SK-N-SH (cell line): ENCODE measurements at regions not wholly inside any gene's neighbourhood (a gene's known extent, or its start where the extent isn't known, plus 50 kb on each side); places are given as distances from the start of the nearest gene placed in this dataset.

Source experiments
- CTCF ChIA-PET: fragments of 300-600, 350-600 bp; formaldehyde crosslinking; extraction: SDS; loops from one replicate; lab custom pipeline; 2021; lab: Yijun Ruan, JAX
- POLR2A ChIA-PET: fragments of 350-600 bp; sonication (Branson Sonifier 250); formaldehyde crosslinking; extraction: SDS; loops from one replicate; lab custom pipeline; 2020; ENCODE audit warnings: antibody characterized with exemption, inconsistent platforms; lab: Yijun Ruan, JAX
- DNase-seq: peaks from one replicate; pipeline ENCODE4 v3.0.0; 2012
- H2AFZ ChIP-seq: fragments of 200-600 bp; sonication (generic); 2 replicates; pipeline ENCODE4 v1.8.1; 2016; ENCODE audit warnings: antibody characterized with exemption, mild to moderate bottlenecking, low read depth
- H3F3A ChIP-seq: fragments of 200-600 bp; sonication (generic); replicated peaks from 2 replicates; pipeline ENCODE3; 2016; ENCODE audit warnings: antibody characterized with exemption, mild to moderate bottlenecking; ENCODE audit not compliant: insufficient read depth
- H3K27ac ChIP-seq, 2 experiments: fragments of 200-500 bp in 1 of 2; fragments of 200-600 bp in 1 of 2; sonication (Bioruptor generic) in 1 of 2; sonication (generic), shearing (Covaris generic) in 1 of 2; 2 replicates each; pipeline versions ENCODE4 v1.5.1 to v1.6.1; 2014 to 2016; ENCODE audit warnings: low read depth in 2 of 2, inconsistent platforms in 1 of 2, low read length in 1 of 2, mild to moderate bottlenecking in 1 of 2, mixed read lengths in 1 of 2
- H3K27me3 ChIP-seq: fragments of 200-600 bp; sonication (generic), shearing (Covaris generic); 2 replicates; pipeline ENCODE4 v1.6.1; 2016; ENCODE audit warnings: mixed run types; ENCODE audit not compliant: insufficient read depth
- H3K36me3 ChIP-seq, 2 experiments: fragments of 200-500 bp in 1 of 2; fragments of 200-600 bp in 1 of 2; sonication (Bioruptor generic) in 1 of 2; sonication (generic) in 1 of 2; replicated peaks in 1 of 2; 2 replicates each; pipeline versions ENCODE3 to v1.5.1; 2014 to 2016; ENCODE audit warnings: low read length in 1 of 2, mild to moderate bottlenecking in 1 of 2; ENCODE audit not compliant: insufficient read depth in 2 of 2, control insufficient read depth in 1 of 2
- H3K4me1 ChIP-seq, 2 experiments: fragments of 200-500 bp in 1 of 2; fragments of 200-600 bp in 1 of 2; sonication (Bioruptor generic) in 1 of 2; sonication (generic), shearing (Covaris generic) in 1 of 2; 2 replicates each; pipeline versions ENCODE4 v1.5.1 to v1.6.1; 2014 to 2016; ENCODE audit warnings: low read depth in 1 of 2, low read length in 1 of 2, mixed run types in 1 of 2; ENCODE audit not compliant: insufficient read depth in 2 of 2, control insufficient read depth in 1 of 2
- H3K4me2 ChIP-seq: fragments of 200-600 bp; sonication (generic), shearing (Covaris generic); 2 replicates; pipeline ENCODE4 v1.6.1; 2017; ENCODE audit warnings: mixed run types
- H3K4me3 ChIP-seq, 2 experiments: fragments of 200-500 bp in 1 of 2; fragments of 200-600 bp in 1 of 2; sonication (Bioruptor generic) in 1 of 2; sonication (generic), shearing (Covaris generic) in 1 of 2; 2 replicates each; pipeline versions ENCODE4 v1.5.1 to v1.8.1; 2014 to 2016; ENCODE audit warnings: low read depth in 2 of 2, inconsistent platforms in 1 of 2, low read length in 1 of 2, mild to moderate bottlenecking in 1 of 2, mixed read lengths in 1 of 2, moderate library complexity in 1 of 2
- H3K79me2 ChIP-seq: fragments of 200-600 bp; sonication (generic); 2 replicates; pipeline ENCODE4 v1.8.1; 2017; ENCODE audit warnings: mild to moderate bottlenecking; ENCODE audit not compliant: insufficient read depth
- H3K9ac ChIP-seq: fragments of 200-600 bp; sonication (generic); 2 replicates; pipeline ENCODE4 v1.6.1; 2017; ENCODE audit warnings: mixed run types
- H3K9me2 ChIP-seq: fragments of 200-600 bp; sonication (generic); 2 replicates; pipeline ENCODE4 v1.6.1; 2017; ENCODE audit warnings: mixed run types
- H3K9me3 ChIP-seq: fragments of 200-600 bp; sonication (generic); 2 replicates; pipeline ENCODE4 v1.6.1; 2017; ENCODE audit warnings: mixed run types, mild to moderate bottlenecking, moderate library complexity
- H4K20me1 ChIP-seq: fragments of 200-600 bp; sonication (generic); 2 replicates; pipeline ENCODE4 v1.6.1; 2017; ENCODE audit warnings: mild to moderate bottlenecking, mixed run types; ENCODE audit not compliant: insufficient read depth
- CHD2 ChIP-seq: fragments of 150-350 bp; IDR thresholded peaks from 2 replicates; pipeline ENCODE4 v1.6.1; 2018; ENCODE audit warnings: low read length; ENCODE audit not compliant: partially characterized antibody
- EP300 ChIP-seq, 2 experiments: IDR thresholded peaks; 2 replicates each; pipeline versions ENCODE4 v1.4.0 to v1.6.1; 2012; ENCODE audit warnings: borderline replicate concordance in 1 of 2, low read depth in 1 of 2, low read length in 1 of 2
- EZH2phosphoT487 ChIP-seq: fragments of 200-600 bp; sonication (generic); IDR thresholded peaks from 2 replicates; pipeline ENCODE4 v1.6.1; 2017; ENCODE audit warnings: low read depth, mixed run types, mild to moderate bottlenecking, antibody characterized with exemption, moderate library complexity, borderline replicate concordance
- GABPA ChIP-seq: IDR thresholded peaks from 2 replicates; pipeline ENCODE4 v1.4.0; 2012; ENCODE audit warnings: low read depth, mild to moderate bottlenecking
- NFIC ChIP-seq: IDR thresholded peaks from 2 replicates; pipeline ENCODE4 v1.4.0; 2012; ENCODE audit warnings: borderline replicate concordance
- POLR2AphosphoS5 ChIP-seq: IDR thresholded peaks from 2 replicates; pipeline ENCODE4 v1.6.1; 2012; ENCODE audit warnings: low read depth, low read length
- RAD21 ChIP-seq: IDR thresholded peaks from 2 replicates; pipeline ENCODE4 v1.6.1; 2012; ENCODE audit warnings: mild to moderate bottlenecking, low read length
- RCOR1 ChIP-seq: fragments of 150-350 bp; IDR thresholded peaks from 2 replicates; pipeline ENCODE4 v1.6.1; 2017; ENCODE audit warnings: antibody characterized with exemption, low read length
- SIN3A ChIP-seq: IDR thresholded peaks from 2 replicates; pipeline ENCODE4 v1.6.1; 2012; ENCODE audit warnings: low read depth, mild to moderate bottlenecking, low read length, moderate library complexity, borderline replicate concordance
- SMC3 ChIP-seq: IDR thresholded peaks from 2 replicates; pipeline ENCODE4 v1.6.1; 2012; ENCODE audit warnings: low read depth, low read length, improper control_type of control experiment
- TCF12 ChIP-seq: IDR thresholded peaks from 2 replicates; pipeline ENCODE4 v1.4.0; 2012
- TEAD4 ChIP-seq: IDR thresholded peaks from 2 replicates; pipeline ENCODE4 v1.4.0; 2012; ENCODE audit warnings: mild to moderate bottlenecking, borderline replicate concordance; ENCODE audit not compliant: insufficient read depth
- WGBS: methylation state at CpG from one replicate; pipeline ENCODE4 v1.1.6; 2017; ENCODE audit warnings: low lambda C conversion rate; 5-methylcytosine and 5-hydroxymethylcytosine counted together
- TF ChIP-seq, protein P1 (sequence below): IDR thresholded peaks from 2 replicates; pipeline ENCODE4 v1.4.0; 2012; ENCODE audit warnings: low read depth
- TF ChIP-seq, protein P2 (sequence below): IDR thresholded peaks from 2 replicates; pipeline ENCODE4 v1.4.0; 2012; ENCODE audit warnings: low read depth, borderline replicate concordance
- TF ChIP-seq, protein P3 (sequence below): fragments of 200-600 bp; sonication (generic); IDR thresholded peaks from 2 replicates; pipeline ENCODE4 v1.6.1; 2017; ENCODE audit warnings: antibody characterized with exemption, mild to moderate bottlenecking, moderate library complexity
- TF ChIP-seq, protein P4 (sequence below): fragments of 150-350 bp; IDR thresholded peaks from 2 replicates; pipeline ENCODE4 v1.6.1; 2017; ENCODE audit warnings: antibody characterized with exemption, low read length, low read depth, borderline replicate concordance
- TF ChIP-seq, protein P5 (sequence below): IDR thresholded peaks from 2 replicates; pipeline ENCODE4 v1.6.1; 2012; ENCODE audit warnings: mild to moderate bottlenecking, low read depth, low read length, moderate library complexity

DNA sequence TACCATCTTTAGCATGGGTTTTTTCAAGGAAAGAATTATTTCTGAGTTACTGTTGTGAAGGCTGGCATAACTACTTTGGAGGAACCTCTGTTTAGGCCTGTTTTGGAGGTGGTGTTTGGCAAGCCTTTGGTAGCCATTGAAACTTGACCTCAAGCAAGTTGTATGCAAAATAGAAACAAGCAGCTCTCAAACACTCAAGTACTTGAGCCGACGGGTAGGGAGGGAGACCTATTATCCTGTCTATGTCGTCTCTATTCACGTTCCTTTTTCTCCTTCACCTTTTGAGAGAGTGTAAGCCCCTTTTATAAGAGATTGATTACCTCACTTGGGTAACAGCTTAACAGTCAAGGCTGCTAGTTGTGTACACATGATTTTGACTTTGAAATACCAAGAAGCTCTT is 878.3 kb upstream of the CXADR start:
- H4K20me1 ChIP-seq = no peaks in the 10 kb centered on the region
- no peak overlapping the region for H3K27ac ChIP-seq
- H3K4me2 ChIP-seq = no peak overlapping the region
- WGBS = 76% methylated on average over 4 of the region's 4 CpGs
- H3K27me3 ChIP-seq = no peaks in the 10 kb centered on the region
- H3K4me3 ChIP-seq = no peak overlapping the region
- H3K4me1 ChIP-seq = no peaks in the 10 kb centered on the region; a peak in 1 of 4 replicates
- H3F3A ChIP-seq = no peaks in the 10 kb centered on the region
- no peak overlapping the region for H3K9ac ChIP-seq
- ChIA-PET CTCF (interaction anchor here (0.7 to 1.2 kb wide), 3 partner anchors 15 to 637 kb away, joined by 3 to 4 read pairs (median 3); no protein-coding TSS in a partner anchor), POLR2A (no interaction called here)
- H3K79me2 ChIP-seq = no peaks in the 10 kb centered on the region
- TF ChIP-seq POLR2AphosphoS5 (no peak), RAD21 (no peak), NFIC (no peak), SIN3A (no peak), CHD2 (no peak), TEAD4 (no peak), GABPA (no peak), RCOR1 (no peak), TCF12 (no peak), SMC3 (no peak), EZH2phosphoT487 (no peak), EP300 (IDR thresholded peaks at IDR 0.05; ENCODE audit: borderline replicate concordance in 1 of 2, low read depth in 1 of 2, low read length in 1 of 2) (no peak)
- TF ChIP-seq, protein P1, sequence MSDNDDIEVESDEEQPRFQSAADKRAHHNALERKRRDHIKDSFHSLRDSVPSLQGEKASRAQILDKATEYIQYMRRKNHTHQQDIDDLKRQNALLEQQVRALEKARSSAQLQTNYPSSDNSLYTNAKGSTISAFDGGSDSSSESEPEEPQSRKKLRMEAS = no peak
- TF ChIP-seq, protein P2, sequence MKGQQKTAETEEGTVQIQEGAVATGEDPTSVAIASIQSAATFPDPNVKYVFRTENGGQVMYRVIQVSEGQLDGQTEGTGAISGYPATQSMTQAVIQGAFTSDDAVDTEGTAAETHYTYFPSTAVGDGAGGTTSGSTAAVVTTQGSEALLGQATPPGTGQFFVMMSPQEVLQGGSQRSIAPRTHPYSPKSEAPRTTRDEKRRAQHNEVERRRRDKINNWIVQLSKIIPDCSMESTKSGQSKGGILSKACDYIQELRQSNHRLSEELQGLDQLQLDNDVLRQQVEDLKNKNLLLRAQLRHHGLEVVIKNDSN = no peak
- TF ChIP-seq, protein P3, sequence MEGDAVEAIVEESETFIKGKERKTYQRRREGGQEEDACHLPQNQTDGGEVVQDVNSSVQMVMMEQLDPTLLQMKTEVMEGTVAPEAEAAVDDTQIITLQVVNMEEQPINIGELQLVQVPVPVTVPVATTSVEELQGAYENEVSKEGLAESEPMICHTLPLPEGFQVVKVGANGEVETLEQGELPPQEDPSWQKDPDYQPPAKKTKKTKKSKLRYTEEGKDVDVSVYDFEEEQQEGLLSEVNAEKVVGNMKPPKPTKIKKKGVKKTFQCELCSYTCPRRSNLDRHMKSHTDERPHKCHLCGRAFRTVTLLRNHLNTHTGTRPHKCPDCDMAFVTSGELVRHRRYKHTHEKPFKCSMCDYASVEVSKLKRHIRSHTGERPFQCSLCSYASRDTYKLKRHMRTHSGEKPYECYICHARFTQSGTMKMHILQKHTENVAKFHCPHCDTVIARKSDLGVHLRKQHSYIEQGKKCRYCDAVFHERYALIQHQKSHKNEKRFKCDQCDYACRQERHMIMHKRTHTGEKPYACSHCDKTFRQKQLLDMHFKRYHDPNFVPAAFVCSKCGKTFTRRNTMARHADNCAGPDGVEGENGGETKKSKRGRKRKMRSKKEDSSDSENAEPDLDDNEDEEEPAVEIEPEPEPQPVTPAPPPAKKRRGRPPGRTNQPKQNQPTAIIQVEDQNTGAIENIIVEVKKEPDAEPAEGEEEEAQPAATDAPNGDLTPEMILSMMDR = no peak
- TF ChIP-seq, protein P4, sequence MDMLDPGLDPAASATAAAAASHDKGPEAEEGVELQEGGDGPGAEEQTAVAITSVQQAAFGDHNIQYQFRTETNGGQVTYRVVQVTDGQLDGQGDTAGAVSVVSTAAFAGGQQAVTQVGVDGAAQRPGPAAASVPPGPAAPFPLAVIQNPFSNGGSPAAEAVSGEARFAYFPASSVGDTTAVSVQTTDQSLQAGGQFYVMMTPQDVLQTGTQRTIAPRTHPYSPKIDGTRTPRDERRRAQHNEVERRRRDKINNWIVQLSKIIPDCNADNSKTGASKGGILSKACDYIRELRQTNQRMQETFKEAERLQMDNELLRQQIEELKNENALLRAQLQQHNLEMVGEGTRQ = no peak
- TF ChIP-seq, protein P5, sequence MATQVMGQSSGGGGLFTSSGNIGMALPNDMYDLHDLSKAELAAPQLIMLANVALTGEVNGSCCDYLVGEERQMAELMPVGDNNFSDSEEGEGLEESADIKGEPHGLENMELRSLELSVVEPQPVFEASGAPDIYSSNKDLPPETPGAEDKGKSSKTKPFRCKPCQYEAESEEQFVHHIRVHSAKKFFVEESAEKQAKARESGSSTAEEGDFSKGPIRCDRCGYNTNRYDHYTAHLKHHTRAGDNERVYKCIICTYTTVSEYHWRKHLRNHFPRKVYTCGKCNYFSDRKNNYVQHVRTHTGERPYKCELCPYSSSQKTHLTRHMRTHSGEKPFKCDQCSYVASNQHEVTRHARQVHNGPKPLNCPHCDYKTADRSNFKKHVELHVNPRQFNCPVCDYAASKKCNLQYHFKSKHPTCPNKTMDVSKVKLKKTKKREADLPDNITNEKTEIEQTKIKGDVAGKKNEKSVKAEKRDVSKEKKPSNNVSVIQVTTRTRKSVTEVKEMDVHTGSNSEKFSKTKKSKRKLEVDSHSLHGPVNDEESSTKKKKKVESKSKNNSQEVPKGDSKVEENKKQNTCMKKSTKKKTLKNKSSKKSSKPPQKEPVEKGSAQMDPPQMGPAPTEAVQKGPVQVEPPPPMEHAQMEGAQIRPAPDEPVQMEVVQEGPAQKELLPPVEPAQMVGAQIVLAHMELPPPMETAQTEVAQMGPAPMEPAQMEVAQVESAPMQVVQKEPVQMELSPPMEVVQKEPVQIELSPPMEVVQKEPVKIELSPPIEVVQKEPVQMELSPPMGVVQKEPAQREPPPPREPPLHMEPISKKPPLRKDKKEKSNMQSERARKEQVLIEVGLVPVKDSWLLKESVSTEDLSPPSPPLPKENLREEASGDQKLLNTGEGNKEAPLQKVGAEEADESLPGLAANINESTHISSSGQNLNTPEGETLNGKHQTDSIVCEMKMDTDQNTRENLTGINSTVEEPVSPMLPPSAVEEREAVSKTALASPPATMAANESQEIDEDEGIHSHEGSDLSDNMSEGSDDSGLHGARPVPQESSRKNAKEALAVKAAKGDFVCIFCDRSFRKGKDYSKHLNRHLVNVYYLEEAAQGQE = no peak
- no peaks in the 10 kb centered on the region for H3K36me3 ChIP-seq
- no peak for DNase-seq
- no peaks in the 10 kb centered on the region for H3K9me2 ChIP-seq
- no peaks in the 10 kb centered on the region for H3K9me3 ChIP-seq
- H2AFZ ChIP-seq = no peak overlapping the region
